GM18907 (cell line): ENCODE measurements at regions not wholly inside any gene's neighbourhood (a gene's known extent, or its start where the extent isn't known, plus 50 kb on each side); places are given as distances from the start of the nearest gene placed in this dataset.

ENCODE experiments used
- ATAC-seq: cut with Tn5 transposase; IDR thresholded peaks from one replicate; pipeline ENCODE4 v1.9.1; 2021; ENCODE audit warnings: mild to moderate bottlenecking, moderate library complexity; ENCODE audit not compliant: unreplicated experiment

GRCh38 chr12:73330584-73331351 lies 1058.6 kb downstream of the TRHDE start:
- no peak for ATAC-seq

- ATAC-seq, result no peak
These were observed 1069.5 kb downstream of the TRHDE start for GRCh38 chr12:73341559-73342247.

- no peak for ATAC-seq
These were observed 1070.6 kb downstream of the TRHDE start for GRCh38 chr12:73342733-73343132.

GRCh38 chr12:73352826-73353225 lies 1080.7 kb downstream of the TRHDE start:
- no peak for ATAC-seq

GRCh38 chr12:73361156-73361863 lies 1089.1 kb downstream of the TRHDE start:
- no peak for ATAC-seq

- ATAC-seq, result no peak
These were observed 1089.7 kb downstream of the TRHDE start for GRCh38 chr12:73361864-73362230.

- ATAC-seq, result no peak
These were observed 1090.5 kb downstream of the TRHDE start for GRCh38 chr12:73362666-73363065.

- ATAC-seq, result no peak
These were observed 1100.7 kb downstream of the TRHDE start for GRCh38 chr12:73372856-73373255.

GRCh38 chr12:73374360-73374759 lies 1102.2 kb downstream of the TRHDE start:
- ATAC-seq, result no peak

GRCh38 chr12:73383584-73384222 lies 1111.5 kb downstream of the TRHDE start:
- ATAC-seq, result no peak

GRCh38 chr12:73384592-73384991 lies 1112.4 kb downstream of the TRHDE start:
- no peak for ATAC-seq

- ATAC-seq, result no peak
These were observed 1118.1 kb downstream of the TRHDE start for GRCh38 chr12:73390261-73390660.

GRCh38 chr12:73413051-73413450 lies 1124.6 kb upstream of the ATXN7L3B start:
- no peak for ATAC-seq

- no peak for ATAC-seq
These were observed 1123.7 kb upstream of the ATXN7L3B start for GRCh38 chr12:73413974-73414373.

GRCh38 chr12:73414926-73415325 lies 1122.7 kb upstream of the ATXN7L3B start:
- ATAC-seq, result no peak

- ATAC-seq, result no peak
These were observed 1119.1 kb upstream of the ATXN7L3B start for GRCh38 chr12:73418541-73418940.

GRCh38 chr12:73421832-73422231 lies 1115.8 kb upstream of the ATXN7L3B start:
- ATAC-seq, result peak; percentile 74

GRCh38 chr12:73424484-73424883 lies 1113.2 kb upstream of the ATXN7L3B start:
- no peak for ATAC-seq

GRCh38 chr12:73445658-73446324 lies 1091.8 kb upstream of the ATXN7L3B start:
- peak; percentile 94 for ATAC-seq

GRCh38 chr12:73452672-73453469 lies 1084.8 kb upstream of the ATXN7L3B start:
- ATAC-seq, result no peak
